HG03520 (cell line): ENCODE measurements at regions not wholly inside any gene's neighbourhood (a gene's known extent, or its start where the extent isn't known, plus 50 kb on each side); places are given as distances from the start of the nearest gene placed in this dataset.
A peak's percentile ranks its signal among the peaks of the same experiment; 100 is the strongest.
"Not testable (repeated sequence)": the region's sequence is repeated elsewhere in the genome, so short reads cannot be mapped to it uniquely, and the experiment has no call there.

Experiments used
- ATAC-seq: cut with Tn5 transposase; IDR thresholded peaks from one replicate; pipeline ENCODE4 v1.9.1; 2021; ENCODE audit warnings: mild to moderate bottlenecking, moderate library complexity; ENCODE audit not compliant: unreplicated experiment

DNA sequence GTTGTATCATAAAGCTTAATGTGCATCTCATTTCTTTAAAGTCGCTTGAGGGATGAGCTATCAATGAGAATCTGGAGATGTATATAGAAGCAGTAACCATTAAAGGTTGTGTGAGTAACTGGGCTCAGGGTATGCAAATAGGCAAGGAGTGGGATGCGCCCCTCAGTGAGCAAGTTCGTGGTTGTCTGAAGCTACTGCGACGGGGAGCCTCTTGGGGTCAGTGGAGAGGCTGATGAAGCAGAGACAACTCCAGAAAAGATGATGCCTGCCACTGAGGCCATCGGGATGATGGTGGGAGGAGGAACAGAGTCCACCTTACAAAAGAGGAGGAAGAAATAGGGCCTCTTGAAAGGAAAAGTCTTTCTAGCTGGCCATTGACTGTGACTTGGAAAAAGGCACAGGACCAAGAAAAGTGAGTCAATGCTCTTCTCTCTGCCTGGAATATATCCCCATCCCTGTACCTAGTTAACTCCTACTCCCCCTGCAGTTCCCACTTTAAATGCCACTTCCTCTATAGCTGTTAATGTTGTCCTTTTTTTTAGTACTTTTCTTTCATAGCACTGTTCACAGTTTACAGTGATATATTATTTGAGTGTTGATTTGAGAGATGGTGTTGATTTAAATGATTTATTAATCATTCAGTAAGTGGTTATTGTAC, 51.4 kb upstream of the LSM6 start:
- peak; percentile 89 for ATAC-seq

DNA sequence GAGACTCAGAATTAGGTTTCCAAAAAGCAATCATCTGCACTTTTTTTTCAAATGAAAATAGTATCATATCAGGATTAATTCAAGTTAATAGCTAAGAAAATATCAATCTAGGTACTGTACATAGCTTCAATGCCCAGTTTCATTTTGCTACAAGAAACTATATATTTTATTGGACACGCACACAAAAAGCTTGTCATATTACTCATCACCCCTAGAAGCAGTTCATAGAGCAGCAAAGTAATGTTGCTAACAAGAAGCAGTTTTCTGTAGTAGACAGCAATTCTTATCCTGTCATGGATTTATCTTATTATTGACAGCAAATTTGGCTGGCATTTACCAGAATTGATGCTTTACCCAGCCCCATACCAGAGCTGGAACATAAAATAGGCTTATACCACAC, 52.3 kb upstream of the LSM6 start:
- no peak for ATAC-seq

DNA sequence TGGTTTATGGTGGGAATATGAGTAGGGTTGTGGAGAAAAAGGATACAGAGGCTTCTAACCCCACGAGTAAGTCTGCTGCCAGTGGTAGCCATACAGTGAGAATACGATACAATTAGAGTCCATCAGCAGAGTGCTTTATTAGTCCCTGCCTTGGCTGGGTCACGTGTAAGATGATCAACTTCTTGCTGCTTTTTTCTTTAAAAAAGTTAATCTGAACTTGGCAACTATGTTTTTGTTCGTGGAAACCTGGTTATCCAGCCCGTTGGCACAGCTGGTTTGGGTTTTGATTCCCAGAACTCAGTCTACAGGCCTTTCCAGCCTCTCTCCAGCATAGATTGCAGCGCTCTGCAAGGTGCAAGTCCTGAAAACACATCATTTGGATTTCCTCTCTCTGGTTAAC, 53.1 kb upstream of the LSM6 start:
- ATAC-seq: no peak

DNA sequence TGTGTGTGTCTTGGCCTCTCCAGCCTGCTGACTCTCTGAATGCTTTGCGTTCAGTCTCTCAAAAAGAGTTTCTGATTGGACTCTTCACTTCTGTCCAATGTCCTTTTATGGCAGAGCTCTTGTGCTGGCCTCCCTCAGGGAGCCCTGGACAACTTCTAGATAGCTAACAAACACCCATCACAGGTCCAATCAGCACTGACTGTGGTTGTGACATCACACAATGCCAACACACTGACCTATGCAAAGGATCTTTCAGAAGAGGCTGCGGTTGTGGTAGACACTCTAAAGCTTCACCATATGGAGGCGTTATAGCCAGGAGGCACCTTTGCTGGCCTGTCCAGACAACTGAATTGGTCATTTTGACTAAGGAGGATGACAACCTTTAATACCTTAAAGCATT, 53.8 kb upstream of the LSM6 start:
- no peak for ATAC-seq

DNA sequence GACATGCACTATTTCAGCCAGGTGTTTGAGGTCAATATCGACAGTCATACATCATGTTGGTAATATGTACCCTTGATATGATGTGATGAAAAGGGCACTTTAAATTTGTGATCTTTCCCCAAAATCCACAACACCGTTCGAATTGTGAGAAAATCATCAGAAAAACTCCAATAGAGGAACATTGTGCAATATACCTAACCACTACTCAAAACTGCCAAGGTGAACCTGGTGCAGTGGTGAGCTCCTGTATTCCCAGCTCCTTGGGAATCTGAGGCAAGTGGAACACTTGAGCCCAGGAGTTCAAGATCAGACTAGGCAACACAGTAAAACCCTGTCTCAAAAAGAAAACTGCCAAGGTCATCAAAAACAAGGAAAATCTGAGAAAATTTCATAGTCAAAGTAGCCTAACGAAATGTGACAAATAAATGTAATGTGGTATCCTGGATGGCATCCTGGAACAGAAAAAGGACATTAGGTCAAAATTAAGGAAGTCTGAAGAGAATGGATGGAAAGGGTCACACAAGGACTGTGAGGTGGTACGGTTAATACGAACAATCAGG, 55.6 kb upstream of the LSM6 start:
- ATAC-seq: no peak

DNA sequence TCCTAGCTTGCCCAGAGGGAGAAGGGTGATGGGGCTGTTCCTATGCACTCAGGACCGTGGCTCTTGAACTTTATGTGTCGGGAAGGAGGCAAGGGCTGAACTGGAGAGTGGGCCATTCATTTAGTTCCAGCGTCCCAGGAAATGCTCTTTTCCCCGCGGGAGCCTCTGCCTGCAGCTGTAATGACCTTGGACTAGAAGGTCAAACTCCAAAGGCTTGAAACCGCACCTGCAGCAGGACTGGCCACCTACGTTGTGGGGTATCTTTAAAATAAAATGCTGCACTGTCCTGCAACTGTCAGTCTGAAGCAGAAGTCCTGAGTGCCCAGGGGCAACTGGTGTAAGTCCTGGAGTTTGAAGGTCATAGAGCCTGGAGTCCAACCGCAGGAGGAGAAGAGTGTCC, 61.5 kb upstream of the LSM6 start:
- ATAC-seq: no peak

DNA sequence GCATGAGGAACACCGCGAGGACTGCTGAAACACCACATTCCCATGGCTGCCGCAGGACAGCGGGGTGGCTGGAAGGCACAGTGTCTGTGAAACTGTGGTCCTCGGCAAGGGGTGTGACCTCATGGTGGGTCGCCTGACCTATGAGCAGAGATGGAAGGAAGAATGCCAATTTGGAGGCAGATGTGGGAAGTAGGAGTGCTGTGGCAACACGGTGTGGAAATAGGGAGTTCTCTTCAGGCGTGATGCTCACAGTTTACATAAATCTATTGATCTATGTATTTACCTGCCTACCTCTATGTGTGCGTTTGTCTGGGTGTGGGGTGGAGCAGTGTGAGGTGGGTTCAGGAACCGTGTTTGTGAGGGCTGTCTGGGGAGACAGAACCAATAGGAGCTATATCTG, 62.3 kb upstream of the LSM6 start:
- no peak for ATAC-seq

DNA sequence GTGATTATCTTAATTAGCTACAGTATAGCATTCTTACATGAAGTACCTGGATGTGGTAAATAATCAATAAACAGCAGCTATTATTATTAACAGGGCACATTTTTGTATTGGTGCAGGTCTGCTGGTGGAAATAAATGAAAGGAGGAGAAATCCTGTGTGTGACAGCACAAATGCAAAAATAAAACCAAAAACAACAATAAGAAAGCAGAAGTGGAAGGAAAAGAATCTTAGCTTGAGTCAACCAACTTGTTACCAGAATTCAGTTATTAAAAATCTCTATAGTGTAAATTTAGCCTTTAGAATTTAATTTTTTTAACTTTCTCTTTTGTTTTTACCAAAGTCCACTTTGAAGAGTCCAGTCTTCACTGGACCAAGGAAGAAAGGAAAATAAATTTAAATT, 63.1 kb upstream of the LSM6 start:
- peak; percentile 44 for ATAC-seq

DNA sequence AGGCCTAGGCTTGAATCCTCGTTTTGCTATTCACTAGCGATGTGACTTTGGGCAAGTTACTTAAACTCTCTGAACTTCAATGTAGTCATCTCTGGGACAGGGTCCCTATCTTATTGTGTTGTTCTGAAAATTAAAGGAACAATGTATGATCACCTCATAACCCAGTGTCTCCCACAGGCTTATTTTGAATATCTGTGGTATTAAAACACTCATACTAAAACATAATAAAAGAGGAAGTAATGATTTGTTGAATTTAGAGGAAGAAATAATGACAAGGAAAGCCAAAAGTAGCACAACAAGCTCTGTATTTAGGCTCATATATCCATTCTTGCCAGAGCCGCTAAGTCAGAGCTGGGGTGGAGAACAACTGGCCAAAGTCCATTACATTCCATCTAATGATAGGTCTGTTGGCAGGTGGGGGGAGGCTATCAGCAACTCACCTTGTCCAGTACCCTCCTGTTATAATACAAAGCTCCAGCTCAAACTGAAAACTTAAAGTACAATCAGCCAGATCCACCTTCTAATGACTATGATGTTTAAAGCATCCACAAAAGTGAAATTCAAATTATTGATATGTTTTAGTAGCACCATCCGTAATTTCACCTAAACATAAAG, 64.5 kb upstream of the LSM6 start:
- peak; percentile 61 for ATAC-seq

DNA sequence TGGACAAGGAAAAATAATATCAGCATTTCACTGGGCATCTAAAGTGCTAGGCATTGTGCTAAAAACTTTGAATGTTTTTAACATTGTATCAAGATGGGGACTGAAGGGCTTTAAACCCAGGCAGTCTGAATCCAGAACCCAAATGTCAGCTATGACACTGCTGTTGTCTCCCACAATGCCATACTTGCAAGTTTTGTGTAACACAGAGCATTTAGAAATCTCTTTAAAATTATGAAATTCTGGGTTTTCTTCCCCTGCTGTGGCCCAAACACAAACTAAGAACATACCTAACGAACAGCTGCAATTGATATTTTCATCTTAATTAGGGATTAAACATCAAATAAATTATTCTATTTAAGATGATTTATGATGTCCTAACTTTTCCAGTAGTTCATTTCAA, 66.8 kb upstream of the LSM6 start:
- no peak for ATAC-seq

DNA sequence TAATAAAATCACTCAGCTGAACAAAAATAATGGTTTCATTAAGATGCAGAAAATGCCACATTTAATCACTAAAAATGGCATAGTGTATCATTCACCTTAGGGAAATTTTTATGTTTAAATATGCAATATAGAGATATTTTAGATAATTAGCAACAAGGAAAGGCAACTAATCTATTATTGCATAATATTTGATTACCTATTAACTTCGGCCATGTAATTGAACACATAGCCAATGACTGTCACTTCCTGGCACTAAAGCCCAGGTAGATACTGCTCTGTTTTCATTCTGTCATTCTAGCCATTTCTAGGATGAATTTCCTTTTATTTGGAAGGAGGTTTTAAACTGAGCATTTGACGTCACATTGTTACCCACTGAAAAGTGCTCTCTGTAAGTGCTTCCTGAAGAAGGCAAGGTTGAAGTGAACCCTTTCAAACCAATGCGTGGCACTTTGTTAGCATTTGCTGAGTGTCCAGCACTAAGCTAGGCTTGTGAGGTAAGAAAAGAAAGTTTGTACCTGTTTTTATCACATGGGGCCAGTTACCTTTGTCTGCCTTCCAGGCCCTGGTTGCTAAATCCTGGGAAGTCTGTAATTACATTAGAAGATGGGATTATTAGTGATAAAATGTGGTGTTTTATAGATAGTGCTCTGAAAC, 67.8 kb upstream of the LSM6 start:
- ATAC-seq: no peak

DNA sequence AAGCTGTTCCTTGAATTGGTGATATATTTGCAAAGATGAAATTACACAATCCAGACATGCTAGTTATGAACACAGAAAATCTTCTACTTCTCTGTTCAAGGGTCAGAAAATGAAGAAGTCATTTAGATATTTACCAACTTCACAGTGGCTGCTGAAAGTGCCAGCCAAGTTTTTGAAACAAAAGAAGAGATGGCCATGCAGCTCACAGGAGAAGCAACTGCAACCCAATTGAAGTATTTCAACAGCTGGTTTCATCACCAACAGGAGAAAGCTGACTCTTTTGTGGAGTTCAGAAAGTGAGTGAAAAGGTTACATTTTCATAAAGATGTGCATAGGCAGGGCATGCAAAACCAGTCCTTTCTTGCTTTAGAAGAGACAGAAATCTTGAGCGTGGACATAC, 70.1 kb upstream of the LSM6 start:
- ATAC-seq: peak; percentile 43

DNA sequence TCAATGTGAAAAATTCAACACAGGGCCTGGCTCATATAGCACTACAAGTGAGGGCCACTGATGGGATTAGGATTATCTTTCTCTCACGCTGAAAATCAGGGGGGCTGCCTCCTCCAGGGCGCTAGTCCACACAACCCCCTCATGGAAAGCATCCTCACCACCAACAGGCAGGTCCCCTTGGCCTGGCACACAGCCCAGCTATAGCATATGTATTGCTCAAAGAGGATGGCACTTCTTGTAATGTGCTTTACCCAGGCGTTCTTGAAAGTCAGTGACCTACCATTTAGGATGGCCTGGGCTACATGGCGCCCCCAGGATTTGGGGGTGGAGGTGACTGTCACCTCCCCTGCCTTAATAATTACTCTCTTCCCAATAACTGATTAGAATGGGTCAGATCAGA, 71.0 kb upstream of the LSM6 start:
- no peak for ATAC-seq

DNA sequence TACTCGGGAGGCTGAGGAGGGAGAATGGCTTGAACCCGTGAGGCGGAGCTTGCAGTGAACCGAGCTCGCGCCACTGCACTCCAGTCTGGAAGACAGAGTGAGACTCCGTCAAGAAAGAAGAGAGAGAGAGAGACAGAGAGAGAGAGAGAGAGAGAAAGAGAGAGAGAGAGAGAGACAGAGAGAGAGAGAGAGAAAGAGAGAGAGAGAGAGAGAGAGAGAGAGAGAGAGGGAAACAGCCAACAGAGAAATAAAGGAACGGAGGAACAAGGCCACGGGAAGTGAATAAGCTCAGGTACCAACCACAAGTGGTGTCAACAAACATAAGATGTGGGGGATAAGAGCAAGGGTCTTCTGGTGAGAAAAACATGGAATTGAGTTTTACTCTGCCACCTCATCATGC, 71.5 kb upstream of the LSM6 start:
- ATAC-seq: not testable (repeated sequence)

DNA sequence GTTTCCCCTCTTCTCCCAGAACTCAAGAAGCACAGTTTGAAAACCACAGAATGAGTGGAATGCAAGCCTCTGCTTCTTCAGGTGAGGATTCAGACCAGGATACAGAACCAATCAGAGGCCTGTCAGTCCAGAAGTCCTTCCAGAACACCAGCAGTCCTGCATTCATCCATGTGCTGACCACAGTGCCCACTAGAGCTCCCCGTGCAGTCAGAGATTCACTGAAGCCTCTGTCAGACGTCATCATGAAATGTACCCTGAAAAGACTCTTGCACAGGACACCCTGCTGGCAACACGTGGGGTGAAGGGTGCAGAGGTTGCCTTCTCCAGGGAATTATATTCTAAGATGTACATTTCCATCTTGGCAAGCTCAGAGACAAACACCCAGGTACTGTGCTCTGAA, 75.9 kb upstream of the LSM6 start:
- no peak for ATAC-seq

DNA sequence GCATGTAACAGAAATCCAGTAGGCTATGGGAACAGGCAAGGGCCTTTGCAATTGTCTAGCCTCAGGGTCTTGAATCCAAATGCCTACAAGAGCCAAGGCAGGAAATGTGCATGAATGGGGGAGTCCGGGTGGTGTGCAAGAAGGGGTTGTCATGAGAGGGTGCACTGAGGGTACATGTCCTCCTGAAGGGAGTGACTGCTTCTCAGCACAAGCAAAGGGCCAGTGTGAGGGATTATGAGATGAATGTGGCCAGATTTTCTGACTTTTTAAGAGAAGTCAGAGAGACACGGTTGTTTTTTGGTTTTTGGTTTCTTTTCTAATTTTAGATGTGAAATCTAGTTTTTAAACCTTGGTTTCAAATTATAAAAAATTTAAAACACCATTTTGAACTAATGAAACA, 76.5 kb upstream of the LSM6 start:
- ATAC-seq: peak; percentile 67

DNA sequence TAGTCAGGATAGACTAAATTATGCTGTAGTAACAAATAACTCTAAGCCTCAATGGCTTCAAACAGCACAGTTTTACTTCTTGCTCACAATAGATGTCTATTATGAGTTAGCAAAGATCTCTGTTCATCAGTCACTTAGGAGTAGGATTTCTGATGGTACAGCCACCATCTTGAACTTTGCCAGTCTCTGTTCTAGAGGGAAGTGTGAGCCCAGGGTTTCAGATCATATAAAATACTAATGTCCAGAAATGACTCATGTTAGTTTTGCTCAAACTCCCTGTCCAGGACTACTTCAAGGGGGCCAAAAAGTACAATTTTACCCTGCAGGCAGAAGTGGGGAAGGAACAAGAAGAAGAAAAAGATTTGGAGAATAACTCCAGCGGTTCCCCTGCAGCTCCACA, 77.1 kb upstream of the LSM6 start:
- ATAC-seq: peak; percentile 79

DNA sequence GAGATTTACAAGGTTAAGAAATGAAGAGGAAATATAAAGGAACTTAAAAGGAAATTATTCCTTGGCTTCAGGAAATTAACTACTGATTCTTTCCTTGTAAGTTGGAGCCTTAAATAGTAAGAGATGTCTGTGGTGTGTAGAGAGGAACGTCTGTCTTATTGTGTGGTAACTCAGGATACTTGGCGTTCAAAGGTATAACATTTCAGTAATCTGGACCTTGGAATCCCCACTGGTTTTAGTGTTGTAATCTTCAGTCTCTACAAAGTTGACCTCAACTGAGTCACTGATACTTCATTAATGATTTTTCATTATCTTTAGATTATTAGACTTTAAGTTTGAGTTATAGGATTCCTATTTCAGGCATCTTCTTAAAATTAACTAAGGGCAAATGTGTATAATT, 79.1 kb upstream of the LSM6 start:
- no peak for ATAC-seq

DNA sequence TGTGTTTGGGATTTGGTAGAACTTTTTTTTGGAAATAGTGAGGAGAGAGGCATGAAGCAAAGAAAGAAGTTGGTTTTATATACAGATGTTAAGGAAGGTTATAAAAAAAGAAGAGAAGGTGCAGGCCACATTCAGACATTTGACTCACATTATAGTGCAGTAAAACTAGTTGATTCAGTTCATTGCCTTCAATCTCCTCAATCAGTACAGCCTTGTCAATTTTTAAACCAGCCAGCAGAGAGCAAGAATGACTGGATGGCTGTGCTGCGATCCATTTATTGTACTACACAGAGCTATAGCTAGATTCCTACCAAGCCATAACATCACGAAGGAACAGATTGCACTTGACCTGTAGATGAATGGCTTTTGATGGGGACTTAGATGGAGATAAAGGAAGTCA, 79.7 kb upstream of the LSM6 start:
- no peak for ATAC-seq

DNA sequence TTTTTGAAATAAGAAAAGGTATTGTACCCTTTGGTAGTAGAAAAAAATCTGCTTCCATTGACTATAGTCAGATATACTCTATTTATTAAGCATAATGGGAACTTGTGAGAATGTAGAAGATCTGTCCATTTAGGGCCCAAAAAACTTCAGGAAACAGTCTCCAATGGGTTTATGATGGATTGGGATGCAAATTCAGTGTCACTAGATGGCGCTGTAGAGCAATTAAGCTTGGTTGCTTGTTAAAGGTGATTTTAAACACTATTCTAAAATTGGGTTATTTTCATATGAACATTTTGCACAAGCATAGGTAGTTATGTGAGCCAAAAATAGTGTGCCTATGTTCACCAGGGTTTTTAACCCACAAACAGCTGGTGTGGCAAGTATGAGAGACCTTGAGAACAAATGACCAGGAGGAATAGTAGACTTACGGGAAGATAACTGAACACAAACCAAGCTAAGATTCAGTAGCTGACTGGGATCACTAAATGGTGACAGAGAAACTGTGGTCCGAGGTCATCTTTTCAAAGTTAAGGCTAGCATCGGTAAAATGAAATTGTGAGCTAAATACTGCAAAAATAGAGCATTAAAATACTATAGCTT, 80.3 kb upstream of the LSM6 start:
- no peak for ATAC-seq

DNA sequence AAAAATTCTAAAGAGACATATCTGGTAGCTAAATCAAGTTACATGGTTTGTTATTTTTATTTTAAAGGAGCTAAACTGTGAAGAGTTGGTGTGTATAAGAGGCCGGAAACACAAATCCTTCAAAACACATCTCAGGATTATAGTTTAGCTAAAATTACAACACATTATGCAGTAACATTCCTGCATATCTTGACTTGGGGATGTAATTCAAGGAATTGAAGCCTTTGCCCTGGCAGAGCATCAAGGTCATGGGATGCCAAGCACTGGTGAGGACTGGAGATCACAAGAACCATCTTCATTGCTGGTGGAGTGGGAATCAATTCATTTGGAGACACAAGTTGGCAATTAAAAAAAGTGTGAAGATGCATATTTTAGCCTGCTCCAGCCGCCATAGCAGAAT, 86.8 kb upstream of the LSM6 start:
- ATAC-seq: no peak

DNA sequence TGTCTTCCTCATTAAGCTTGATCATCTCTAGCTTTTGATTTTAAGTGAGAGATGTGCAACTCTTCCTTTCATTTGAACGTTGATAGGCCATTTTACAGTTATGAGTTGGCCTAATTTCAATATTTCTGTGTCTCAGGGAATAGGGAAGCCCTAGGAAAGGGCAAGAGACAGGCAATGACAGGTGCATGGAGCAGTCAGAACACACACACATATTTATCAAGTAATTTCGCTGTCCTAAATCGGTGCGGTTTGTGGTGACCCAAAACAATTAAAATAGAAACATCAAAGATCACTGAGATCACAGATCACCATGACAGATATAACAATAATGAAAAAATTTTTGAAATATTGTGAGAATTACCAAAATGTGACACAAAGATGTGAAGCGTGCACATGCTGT, 87.7 kb upstream of the LSM6 start:
- no peak for ATAC-seq
